ENCODE measurements at regions not wholly inside any gene's neighbourhood (a gene's known extent, or its start where the extent isn't known, plus 50 kb on each side); places are given as distances from the start of the nearest gene placed in this dataset.

DNA sequence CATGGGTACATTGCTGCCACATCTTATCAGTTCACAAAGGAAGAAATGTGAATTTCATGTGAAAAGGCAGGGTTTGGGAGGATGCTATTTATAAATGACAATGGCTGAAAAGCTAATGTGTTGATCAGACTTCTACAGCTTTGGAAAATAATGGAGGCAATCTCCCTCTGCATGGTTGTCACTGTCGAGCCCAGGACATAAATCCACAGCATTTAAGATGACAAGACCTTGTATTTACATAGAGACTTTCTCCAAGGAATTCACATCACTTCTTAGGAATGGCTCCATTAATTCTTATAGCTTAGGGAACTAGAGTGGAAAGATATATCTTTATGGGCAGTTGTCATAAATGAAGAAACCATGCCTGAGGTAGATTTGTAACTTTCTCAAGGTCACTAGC lies 66.7 kb downstream of the CBLL2 start:
- no peak for TF ChIP-seq POLR2A (IDR thresholded peaks at IDR 0.05)
- TF ChIP-seq, protein P1, sequence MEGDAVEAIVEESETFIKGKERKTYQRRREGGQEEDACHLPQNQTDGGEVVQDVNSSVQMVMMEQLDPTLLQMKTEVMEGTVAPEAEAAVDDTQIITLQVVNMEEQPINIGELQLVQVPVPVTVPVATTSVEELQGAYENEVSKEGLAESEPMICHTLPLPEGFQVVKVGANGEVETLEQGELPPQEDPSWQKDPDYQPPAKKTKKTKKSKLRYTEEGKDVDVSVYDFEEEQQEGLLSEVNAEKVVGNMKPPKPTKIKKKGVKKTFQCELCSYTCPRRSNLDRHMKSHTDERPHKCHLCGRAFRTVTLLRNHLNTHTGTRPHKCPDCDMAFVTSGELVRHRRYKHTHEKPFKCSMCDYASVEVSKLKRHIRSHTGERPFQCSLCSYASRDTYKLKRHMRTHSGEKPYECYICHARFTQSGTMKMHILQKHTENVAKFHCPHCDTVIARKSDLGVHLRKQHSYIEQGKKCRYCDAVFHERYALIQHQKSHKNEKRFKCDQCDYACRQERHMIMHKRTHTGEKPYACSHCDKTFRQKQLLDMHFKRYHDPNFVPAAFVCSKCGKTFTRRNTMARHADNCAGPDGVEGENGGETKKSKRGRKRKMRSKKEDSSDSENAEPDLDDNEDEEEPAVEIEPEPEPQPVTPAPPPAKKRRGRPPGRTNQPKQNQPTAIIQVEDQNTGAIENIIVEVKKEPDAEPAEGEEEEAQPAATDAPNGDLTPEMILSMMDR (IDR thresholded peaks at IDR 0.05) = no peak
- no peak for TF ChIP-seq POLR2AphosphoS5 (IDR thresholded peaks at IDR 0.05)
